Chondrocyte (in vitro differentiated cells): ENCODE measurements at regions not wholly inside any gene's neighbourhood (a gene's known extent, or its start where the extent isn't known, plus 50 kb on each side); places are given as distances from the start of the nearest gene placed in this dataset.

Experiments used
- DNase-seq: peaks from one replicate; pipeline ENCODE4 v3.0.0; 2021; ENCODE audit warnings: mixed read lengths, low spot score
- H3K27ac Mint-ChIP-seq: one replicate; pipeline ENCODE4 v1.8.0; 2021; ENCODE audit warnings: mild to moderate bottlenecking, moderate library complexity, mixed read lengths; ENCODE audit not compliant: unreplicated experiment
- H3K27me3 Mint-ChIP-seq: 2 replicates; pipeline ENCODE4 v1.8.0; 2021; ENCODE audit warnings: low read depth, mixed read lengths
- H3K36me3 Mint-ChIP-seq: 2 replicates; pipeline ENCODE4 v1.8.0; 2021; ENCODE audit warnings: low read depth, mixed read lengths
- H3K4me1 Mint-ChIP-seq: 2 replicates; pipeline ENCODE4 v1.8.0; 2021; ENCODE audit warnings: low read depth, mild to moderate bottlenecking, mixed read lengths
- H3K4me3 Mint-ChIP-seq: one replicate; pipeline ENCODE4 v1.8.0; 2021; ENCODE audit warnings: mild to moderate bottlenecking, moderate library complexity, mixed read lengths; ENCODE audit not compliant: unreplicated experiment
- H3K9me3 Mint-ChIP-seq: 2 replicates; pipeline ENCODE4 v1.8.0; 2021; ENCODE audit warnings: low read depth, mixed read lengths
- CTCF ChIP-seq: fragments of 200-600 bp; sonication (generic); IDR thresholded peaks from 2 replicates; pipeline ENCODE4 v1.5.0; 2021; ENCODE audit warnings: antibody characterized with exemption, mild to moderate bottlenecking, moderate library complexity

GRCh38 chr4:98748609-98749008 is 90.2 kb upstream of the TSPAN5 start:
- no peak for TF ChIP-seq CTCF
- Mint-ChIP-seq H3K27ac (no peak overlapping the region), H3K27me3 (no peaks in the 10 kb centered on the region), H3K9me3 (no peaks in the 10 kb centered on the region), H3K4me3 (no peak overlapping the region), H3K36me3 (no peaks in the 10 kb centered on the region), H3K4me1 (peaks cover 31% of the 10 kb centered on the region)
- DNase-seq = no peak

- peaks cover 31% of the 10 kb centered on the region for H3K4me1 Mint-ChIP-seq
- H3K4me3 Mint-ChIP-seq = no peak overlapping the region
- DNase-seq = no peak
- peak overlapping the region; percentile 55 for H3K27ac Mint-ChIP-seq
- H3K27me3 Mint-ChIP-seq = no peaks in the 10 kb centered on the region
- H3K36me3 Mint-ChIP-seq = no peaks in the 10 kb centered on the region
- no peaks in the 10 kb centered on the region for H3K9me3 Mint-ChIP-seq
- no peak for TF ChIP-seq CTCF
Observed at GRCh38 chr4:98747393-98748091, 89.1 kb upstream of the TSPAN5 start.

- Mint-ChIP-seq H3K27ac (no peak overlapping the region), H3K4me1 (peaks cover 31% of the 10 kb centered on the region), H3K4me3 (no peak overlapping the region), H3K27me3 (no peaks in the 10 kb centered on the region), H3K9me3 (no peaks in the 10 kb centered on the region), H3K36me3 (no peaks in the 10 kb centered on the region)
- TF ChIP-seq CTCF = no peak
- DNase-seq = no peak
Observed at GRCh38 chr4:98746936-98747335, 88.5 kb upstream of the TSPAN5 start.

- no peaks in the 10 kb centered on the region for H3K27me3 Mint-ChIP-seq
- no peak for TF ChIP-seq CTCF
- H3K9me3 Mint-ChIP-seq = no peaks in the 10 kb centered on the region
- no peak overlapping the region for H3K4me3 Mint-ChIP-seq
- H3K4me1 Mint-ChIP-seq = peaks cover 31% of the 10 kb centered on the region
- peak overlapping the region; percentile 66 for H3K27ac Mint-ChIP-seq
- DNase-seq = no peak
- no peaks in the 10 kb centered on the region for H3K36me3 Mint-ChIP-seq
Observed at GRCh38 chr4:98746530-98746929, 88.1 kb upstream of the TSPAN5 start.

- Mint-ChIP-seq H3K4me1 (peaks cover 31% of the 10 kb centered on the region), H3K4me3 (no peak overlapping the region), H3K9me3 (no peaks in the 10 kb centered on the region), H3K36me3 (no peaks in the 10 kb centered on the region), H3K27me3 (no peaks in the 10 kb centered on the region), H3K27ac (no peak overlapping the region)
- no peak for DNase-seq
- TF ChIP-seq CTCF = peak; percentile 53
Observed at GRCh38 chr4:98745366-98745765, 87.0 kb upstream of the TSPAN5 start.
